HG03139 (cell line): ENCODE measurements at regions not wholly inside any gene's neighbourhood (a gene's known extent, or its start where the extent isn't known, plus 50 kb on each side); places are given as distances from the start of the nearest gene placed in this dataset.
"Not testable (repeated sequence)": the region's sequence is repeated elsewhere in the genome, so short reads cannot be mapped to it uniquely, and the experiment has no call there.

Source experiments
- ATAC-seq: cut with Tn5 transposase; IDR thresholded peaks from one replicate; pipeline ENCODE4 v1.9.1; 2021; ENCODE audit not compliant: unreplicated experiment

DNA sequence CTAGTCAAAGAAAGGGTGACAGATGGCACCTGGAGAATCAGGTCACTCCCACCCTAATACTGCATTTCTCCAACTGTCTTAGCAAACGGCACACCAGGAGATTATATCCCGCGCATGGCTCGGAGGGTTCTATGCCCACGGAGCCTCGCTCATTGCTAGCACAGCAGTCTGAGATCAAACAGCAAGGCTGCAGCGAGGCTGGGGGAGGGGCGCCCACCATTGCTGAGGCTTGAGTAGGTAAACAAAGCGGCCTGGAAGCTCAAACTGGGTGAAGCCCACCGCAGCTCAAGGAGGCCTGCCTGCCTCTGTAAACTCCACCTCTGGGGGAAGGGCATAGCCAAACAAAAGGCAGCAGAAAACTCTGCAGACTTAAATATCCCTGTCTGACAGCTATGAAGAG is 268.1 kb upstream of the GRM3 start:
- not testable (repeated sequence) for ATAC-seq

DNA sequence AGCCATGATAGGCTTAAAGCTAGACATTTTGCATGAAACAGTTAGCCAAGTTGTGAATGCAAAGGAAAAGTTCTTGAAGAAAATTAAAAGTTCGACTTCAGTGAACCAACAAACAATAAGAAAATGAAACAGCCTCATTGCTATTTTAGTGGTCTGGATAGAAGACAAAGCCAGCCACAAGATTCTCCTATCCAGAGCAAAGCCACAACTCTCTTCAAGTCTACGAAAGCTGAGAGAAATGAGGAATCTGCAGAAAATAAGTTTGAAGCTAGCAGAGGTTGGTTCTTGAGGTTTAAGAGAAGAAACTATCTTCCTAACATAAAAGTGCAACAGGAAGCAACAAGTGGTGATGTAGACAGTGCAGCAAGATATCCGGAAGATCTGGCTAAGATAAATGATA is 271.4 kb upstream of the GRM3 start:
- ATAC-seq, result no peak

DNA sequence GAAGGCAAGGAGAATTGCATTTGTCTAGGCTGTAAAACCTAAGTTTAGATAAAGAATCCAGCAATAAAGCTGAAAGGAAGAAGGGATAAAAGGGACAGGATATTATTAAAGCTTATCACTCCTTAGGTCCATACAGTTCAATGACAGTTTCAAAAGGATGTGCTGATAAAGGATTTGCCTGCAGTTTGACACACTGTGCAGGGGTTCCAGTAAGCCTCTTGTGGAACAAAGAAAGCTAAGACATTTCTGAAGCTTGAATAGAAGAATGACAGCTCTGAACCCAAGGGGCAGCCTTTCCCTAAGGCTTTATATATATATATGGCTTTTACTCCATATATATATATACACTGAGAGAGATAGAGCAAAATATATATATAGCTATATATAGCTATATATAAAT is 276.8 kb upstream of the GRM3 start:
- no peak for ATAC-seq

DNA sequence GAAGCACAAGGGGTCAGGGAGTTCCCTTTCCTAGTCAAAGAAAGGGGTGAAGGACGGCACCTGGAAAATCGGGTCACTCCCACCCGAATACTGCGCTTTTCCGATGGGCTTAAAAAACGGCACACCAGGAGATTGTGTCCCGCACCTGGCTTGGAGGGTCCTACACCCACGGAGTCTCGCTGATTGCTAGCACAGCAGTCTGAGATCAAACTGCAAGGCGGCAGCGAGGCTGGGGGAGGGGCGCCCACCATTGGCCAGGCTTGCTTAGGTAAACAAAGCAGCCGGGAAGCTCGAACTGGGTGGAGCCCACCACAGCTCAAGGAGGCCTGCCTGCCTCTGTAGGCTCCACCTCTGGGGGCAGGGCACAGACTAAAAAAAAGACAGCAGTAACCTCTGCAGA is 303.3 kb upstream of the GRM3 start:
- ATAC-seq, result not testable (repeated sequence)

DNA sequence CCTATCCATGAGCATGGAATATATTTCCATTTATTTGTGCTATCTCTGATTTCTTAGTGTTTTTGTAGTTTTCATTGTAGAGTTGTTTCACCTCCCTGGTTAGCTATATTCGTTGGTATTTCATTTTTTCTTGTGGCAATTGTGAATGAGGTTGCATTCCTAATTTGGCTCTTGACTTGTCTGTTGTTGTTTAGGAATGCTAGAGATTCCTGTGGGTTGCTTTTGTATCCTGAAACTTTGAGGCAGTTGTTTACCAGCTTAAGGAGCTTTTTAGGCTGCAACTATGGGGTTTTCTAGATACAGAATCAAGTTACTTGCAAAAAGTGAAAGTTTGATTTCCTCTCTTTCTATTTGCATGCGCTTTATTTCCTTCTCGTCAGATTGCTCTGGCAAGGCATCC is 304.7 kb upstream of the GRM3 start:
- no peak for ATAC-seq

DNA sequence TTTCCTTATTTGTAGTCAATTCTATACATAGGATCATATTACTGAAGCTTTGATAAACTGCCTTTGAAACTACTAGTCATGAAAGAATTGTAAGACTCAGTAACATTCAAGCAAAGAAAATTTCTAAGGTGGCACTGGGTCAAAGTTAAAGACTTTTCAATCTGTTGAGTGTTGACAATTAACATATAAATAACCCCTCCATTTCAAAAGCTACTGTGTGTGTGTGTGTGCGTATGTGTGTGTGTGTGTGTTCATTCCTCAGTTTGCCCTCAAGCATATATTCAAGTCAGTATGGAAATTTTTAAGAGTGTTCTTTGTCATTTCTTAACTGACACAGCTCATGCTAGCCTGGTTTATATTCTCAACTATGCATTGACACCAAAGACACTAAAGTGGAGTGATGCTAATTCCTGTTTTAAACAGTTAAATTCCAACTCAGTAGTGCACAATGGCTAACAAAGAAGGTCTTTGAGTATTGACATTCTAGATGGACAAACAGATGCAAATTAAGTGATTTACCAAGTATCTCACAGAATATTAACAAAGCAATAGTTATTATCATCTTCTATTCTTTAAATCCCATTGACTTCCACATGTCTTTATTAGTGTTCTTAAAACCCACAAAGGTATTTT is 314.8 kb upstream of the GRM3 start:
- no peak for ATAC-seq

DNA sequence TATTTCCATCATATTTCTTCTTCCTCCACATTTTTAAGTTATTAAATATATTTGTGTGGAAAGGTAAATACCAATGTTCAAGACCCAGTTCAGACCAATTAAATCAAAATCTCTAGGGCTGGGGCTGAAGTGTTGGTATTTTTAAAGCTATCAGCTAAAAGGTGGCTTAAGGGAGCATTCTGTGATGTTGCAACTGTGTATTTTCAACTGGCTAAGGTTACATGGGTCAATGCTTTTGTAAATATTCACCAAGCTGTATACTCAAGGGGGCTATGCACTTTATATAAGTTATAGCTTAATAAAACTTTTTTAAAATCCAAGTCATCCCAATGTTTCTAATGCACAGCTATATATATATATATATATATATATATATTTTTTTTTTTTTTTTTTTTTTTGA is 316.9 kb upstream of the GRM3 start:
- no peak for ATAC-seq

DNA sequence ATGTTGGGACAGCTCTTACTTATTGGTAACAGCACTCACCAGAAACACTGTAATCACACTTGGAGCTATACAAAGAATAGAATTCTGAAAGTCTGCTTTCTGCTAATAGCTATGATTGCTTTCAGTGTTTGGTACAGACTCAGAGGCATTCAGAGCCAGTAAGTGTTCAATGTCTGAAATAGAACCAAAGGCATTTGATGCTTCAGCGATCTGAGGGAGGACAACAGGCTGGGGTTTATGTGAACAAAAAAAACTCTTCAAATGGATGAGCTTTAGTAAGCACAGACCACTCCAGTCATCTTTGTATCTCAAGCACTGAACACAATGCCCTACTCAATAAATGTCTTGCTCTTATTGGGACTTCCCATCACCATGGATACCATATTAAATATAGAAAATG is 322.8 kb upstream of the GRM3 start:
- no peak for ATAC-seq

DNA sequence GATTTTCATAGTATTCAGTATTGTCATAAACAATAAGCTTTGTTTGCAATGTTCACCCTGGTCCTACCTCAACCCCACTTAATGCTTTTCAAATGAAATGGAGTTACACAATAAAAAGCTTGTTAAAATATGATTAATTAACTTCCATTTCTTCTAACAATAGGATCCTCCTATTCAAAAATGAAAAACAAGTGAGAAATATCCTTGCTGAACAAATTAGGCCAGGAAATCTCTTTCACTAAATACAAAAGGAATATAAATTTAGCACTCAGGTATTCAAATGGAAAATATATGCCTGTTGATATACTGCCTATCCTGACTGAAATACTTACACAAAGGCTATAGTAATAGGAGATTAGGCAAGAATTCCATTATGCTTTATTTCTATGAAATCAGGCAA is 323.4 kb upstream of the GRM3 start:
- no peak for ATAC-seq

DNA sequence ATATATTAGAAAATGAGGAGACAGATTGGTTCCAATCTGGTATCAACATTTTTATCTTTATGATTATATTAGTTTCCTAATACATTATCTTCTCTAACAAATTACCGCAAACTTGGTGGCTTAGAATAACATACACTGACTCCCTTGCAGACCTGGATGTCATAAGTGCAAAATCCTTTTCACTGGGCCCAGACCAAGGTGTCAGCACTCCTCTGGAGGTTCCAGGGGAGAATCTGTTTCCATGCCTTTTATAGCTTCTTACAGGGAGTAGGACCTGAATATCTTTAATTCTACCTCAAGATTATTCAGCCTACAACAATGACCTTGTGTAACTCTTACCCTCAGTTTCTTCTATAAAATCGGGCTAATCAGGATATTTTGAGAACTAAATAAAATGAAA is 329.9 kb upstream of the GRM3 start:
- no peak for ATAC-seq

DNA sequence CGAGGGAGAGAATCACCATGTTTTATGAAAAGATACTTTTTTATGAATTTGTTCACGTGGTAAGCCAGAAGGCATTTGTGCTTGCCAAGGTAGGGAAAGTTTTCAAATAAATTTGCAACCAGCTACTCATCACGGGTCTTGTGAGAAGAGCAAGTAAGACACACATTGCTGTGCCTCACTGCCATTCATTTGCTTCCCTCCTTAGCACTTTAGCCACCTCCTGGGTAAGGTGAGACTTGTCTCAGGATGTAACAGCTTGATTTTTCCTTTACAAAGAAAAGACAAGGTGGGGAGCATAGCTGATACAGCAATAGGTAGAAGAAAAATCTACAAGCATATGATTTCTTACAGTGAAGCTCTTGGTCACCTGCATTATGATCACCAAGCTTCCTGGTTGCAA is 342.4 kb upstream of the GRM3 start:
- no peak for ATAC-seq

DNA sequence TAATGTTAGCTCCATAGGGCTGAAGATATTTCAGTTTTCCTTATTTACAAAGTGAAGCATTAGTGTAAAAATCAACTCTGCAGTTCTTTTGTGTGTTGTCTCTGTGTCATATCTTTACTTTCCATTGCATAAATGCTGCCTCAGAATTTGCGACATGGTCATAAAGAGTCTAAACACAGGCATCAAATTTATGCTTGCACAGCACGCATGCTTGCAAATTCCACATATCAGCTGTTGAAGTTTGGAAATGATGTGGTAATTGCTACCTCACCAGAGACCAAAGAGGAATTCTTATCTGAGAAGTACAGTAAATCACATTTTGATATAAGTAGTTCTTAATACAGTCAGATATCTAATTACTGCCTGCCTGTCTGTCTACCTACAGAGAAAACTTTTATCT is 348.2 kb upstream of the GRM3 start:
- no peak for ATAC-seq

DNA sequence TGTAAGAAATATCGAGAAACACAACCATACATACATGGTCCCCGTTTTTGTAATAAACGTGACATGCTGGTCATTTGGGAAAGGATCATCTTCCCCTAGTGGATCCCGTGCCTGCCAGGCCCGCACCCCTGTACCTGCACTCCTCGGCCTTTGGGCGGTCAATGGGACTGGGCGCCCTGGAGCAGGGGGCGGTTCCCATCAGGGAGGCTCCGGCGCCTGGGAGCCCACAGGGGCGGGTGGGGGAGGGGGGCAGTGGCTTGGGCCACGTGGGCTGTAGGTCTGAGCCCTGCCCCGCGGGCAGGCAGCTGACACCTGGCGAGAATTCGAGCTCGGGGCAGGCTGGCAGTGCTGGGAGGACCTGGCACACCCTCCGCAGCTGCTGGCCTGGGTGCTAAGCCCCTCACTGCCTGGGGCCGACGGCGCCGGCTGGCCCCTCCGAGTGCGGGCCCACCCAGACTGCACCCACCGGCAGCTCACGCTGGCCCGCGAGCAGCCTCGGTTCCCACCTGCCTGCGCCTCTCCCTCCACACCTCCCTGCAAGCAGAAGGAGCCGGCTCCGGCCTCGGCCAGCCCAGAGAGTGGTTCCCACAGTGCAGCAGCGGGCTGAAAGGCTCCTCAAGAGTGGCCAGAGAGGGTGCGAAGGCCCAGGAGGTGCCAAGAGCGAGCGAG is 361.6 kb upstream of the GRM3 start:
- no peak for ATAC-seq

DNA sequence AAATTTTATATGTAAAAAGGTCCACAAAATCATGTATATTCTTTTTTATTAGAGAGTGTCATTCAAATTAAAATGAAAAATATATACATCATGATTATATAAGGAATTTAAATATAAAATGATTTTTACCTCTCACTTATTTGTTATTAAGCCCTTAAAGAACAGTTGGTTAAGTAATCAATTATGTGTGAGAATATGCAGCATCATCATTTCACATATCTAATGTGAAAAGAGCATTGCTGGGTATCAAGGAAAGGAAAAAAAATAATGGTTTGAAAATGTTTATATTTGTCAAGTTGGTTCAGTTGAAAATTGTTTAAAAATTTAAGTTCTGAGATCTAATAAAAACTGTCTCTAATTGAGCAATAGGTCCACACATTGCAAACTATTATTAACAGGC is 363.6 kb upstream of the GRM3 start:
- ATAC-seq, result no peak

DNA sequence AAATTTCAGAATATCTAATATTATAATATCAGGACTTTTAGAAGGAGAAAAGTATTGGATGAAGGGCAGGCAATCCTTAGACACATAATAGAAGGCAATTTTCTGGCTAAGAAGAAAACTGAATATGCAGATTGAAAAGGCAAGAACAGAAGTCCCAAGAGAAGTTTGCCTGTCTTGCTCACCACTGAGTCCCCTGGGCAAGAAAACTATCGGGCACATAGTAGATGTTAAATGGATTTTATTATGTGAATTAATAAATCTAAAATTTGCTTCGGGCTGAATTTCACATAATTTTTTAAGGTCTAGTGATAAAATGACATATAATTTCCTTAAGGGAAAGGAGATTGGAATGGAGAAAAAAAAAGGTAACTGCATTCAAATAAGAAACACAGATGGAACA is 380.9 kb upstream of the GRM3 start:
- ATAC-seq, result no peak

DNA sequence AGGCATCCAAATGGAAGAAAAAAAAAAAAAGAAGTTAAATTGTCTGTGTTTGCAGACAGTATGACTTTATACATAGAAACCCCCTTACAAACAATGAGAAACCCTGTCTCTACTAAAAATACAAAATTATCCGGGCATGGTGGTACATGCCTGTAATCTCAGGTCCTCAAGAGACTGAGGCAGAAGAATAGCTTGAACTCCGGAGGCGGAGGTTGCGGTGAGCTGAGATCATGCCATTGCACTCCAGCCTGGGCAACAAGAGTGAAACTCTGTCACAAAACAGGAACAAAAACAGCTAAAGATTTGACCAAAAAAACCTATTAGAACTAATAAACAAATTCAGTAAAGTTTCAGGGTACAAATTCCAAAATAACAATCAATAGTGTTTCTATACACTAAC is 385.8 kb upstream of the GRM3 start:
- ATAC-seq, result no peak

DNA sequence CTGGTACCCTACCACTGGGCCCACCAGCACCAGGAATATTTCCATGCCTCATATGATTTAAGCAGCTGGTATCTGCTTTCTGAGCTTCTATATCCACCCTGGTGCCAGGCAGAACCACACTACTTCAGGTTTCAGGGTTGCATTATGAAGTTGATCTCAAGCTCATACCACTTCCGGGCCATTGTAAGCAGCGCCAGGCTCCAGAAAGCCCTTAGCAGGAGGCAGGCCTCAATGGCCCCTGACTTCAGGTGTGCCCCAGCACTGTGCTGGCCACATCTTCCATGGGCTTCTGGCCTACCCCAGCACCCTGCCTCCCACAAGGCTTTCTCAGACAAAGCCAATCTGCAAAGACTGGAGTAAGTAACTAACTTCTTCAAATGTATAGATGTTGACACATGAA is 391.3 kb upstream of the GRM3 start:
- ATAC-seq, result no peak

DNA sequence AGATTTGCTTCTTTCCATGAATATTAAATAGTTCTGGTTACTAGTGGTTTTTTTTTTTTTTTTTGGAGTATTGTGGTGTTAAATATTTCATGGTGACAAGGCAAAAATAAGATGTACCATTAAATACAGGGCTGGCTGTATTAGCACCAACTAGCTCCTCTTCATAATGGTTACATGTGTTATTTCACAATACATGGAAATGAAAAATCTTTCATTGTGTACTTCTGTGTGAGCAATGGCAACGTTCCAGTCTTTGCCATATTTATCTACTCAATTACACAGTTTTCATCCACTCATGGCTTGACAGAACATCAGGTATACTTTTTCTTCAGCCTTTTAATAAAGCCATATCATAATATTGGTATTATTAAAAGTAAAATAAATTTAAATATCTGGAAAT is 394.7 kb upstream of the GRM3 start:
- ATAC-seq, result no peak

DNA sequence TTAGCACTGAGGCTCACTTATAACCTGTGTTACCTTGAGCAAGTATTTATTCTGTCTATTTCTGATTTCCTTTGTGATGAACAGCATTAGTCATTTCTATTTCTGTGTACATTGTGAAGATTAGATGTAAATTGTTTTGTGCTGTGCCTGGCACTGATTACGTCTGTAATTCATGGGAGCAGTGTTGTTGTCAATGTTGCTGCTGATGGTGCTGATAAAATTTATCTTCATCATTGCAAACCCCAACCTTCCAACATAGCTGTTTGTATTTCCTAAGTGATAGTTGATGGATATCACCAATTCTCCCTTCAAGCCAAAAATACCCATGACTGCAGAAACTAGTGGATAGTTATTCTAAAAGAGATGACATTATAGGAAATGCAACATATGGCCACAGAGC is 400.5 kb upstream of the GRM3 start:
- no peak for ATAC-seq

DNA sequence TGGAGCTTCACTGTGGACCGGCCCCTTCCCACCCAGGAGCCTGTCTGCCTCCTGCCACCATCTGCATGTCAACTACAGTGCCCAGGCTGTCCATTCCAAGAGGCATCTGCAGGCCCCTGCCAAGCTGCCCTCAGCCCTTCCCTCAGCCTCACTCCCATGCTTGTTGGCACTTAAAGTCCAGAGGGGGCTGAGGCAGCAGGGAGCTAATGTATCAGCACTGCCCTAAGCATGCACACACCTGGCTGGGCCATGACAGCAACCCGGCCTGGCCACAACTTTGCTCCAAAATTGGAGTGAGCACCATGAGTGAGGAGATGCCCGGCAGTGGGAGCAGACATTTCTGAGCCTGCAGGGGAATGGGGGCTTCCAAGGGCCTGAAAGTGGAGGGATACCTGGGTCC is 417.5 kb upstream of the GRM3 start:
- no peak for ATAC-seq

DNA sequence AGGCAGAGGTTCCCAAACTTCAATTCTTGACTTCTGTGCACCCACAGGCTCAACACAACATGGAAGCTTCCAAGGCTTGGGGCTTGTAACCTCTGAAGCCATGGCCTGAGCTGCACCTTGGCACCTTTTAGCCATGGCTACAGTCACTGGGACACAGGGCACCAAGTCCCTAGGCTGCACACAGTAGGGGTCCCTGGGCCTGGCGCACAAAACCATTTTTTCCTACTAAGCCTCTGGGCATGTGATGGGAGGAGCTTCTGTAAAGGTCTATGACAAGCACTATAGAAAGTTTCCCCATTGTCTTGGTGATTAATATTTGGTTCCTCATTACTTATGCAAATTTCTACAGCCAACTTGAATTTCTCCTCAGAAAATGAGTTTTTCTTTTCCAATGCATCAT is 420.9 kb upstream of the GRM3 start:
- ATAC-seq, result no peak

DNA sequence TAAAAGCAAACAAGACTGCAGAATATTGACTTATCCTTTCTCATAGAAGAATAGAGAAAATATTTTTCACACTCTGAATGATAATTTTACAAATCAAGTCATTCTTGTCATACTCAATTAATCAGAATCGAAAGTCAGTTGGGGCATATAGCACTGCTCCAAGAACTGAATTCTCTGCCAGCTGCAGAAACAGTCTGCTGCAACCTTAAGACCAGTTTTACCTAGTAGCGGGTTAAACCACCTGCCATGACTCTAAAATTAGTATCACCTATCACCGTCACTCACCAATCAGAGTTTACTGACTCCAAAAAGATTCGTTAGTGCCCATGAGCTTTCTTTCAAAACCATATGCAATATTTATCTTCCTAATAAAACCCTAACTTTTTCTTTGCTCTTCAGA is 429.0 kb upstream of the GRM3 start:
- no peak for ATAC-seq

DNA sequence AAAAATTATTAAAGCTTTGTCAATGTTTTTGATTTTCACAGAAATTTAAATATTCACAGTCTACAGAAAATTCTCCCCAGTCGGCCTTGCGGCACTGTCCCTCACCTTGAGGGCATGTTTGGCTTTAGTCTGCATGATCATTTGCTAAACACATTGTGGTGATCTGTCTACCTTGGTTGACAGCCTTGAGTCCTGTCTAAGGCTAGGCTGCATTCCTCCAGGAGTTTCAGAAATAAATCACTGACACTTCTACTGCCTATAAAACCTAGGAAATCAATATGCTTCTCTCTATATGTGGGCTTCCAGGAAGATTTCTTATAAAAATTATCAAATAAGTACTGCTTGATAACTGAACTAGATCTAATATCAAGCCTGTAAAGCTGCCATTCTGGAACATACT is 430.7 kb upstream of the GRM3 start:
- ATAC-seq, result no peak
